ENCODE measurements at regions not wholly inside any gene's neighbourhood (a gene's known extent, or its start where the extent isn't known, plus 50 kb on each side); places are given as distances from the start of the nearest gene placed in this dataset.

DNA sequence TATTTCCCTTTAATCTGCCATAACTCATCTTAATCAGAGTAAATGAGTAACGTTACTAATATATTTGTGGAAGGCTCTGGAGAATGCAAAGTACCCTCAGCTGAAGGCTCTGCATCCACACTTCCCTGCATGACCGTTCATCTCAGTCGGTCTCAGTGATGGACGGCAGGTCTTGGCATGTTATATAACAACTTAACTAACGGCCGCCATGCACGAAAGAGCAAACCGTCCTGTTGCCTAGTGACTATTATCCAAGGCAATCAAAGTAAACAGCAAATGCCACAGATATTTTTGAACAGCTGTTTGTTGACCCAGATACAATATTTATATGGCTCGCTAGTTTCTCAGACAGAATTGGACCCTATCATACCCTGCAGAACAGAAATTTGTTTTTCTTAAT, 194.9 kb upstream of the SMLR1 start:
- no peak overlapping the region for H2AFZ ChIP-seq (ENCODE audit: insufficient read depth, low read length, poor library complexity)
- H3K4me2 ChIP-seq (ENCODE audit: low read length): no peak overlapping the region
- H3K9ac ChIP-seq (ENCODE audit: low read length): no peak overlapping the region
- no peak overlapping the region for H3K4me3 ChIP-seq (ENCODE audit: low read depth, low read length)
- no peaks in the 10 kb centered on the region for H3K79me2 ChIP-seq (ENCODE audit: control insufficient read depth, insufficient read depth, low read length, poor library complexity)
- no peak overlapping the region for H4K8ac ChIP-seq (ENCODE audit: low read depth, low read length)
- no peak overlapping the region for H3K27ac ChIP-seq (ENCODE audit: low read depth, low read length)
- no peak overlapping the region for H2BK12ac ChIP-seq (ENCODE audit: low read length)
- H4K91ac ChIP-seq (ENCODE audit: low read depth, low read length): no peak overlapping the region
- no peak overlapping the region for H3K23ac ChIP-seq (ENCODE audit: low read length)
- no peak overlapping the region for H2BK120ac ChIP-seq (ENCODE audit: insufficient read depth, low read length, poor library complexity)
- H3K4ac ChIP-seq (ENCODE audit: low read depth, low read length): no peak overlapping the region
- no peaks in the 10 kb centered on the region for H3K36me3 ChIP-seq (ENCODE audit: control insufficient read depth in 1 of 2, insufficient read depth in 2 of 2, low read length in 2 of 2)
- H3K27me3 ChIP-seq (ENCODE audit: insufficient read depth, low read length): no peaks in the 10 kb centered on the region
- no peak overlapping the region for H3K18ac ChIP-seq (ENCODE audit: low read length)
- no peak overlapping the region for H2AK5ac ChIP-seq (ENCODE audit: low read length)
- no peak overlapping the region for H4K12ac ChIP-seq (ENCODE audit: low read depth, low read length)
- H3K4me1 ChIP-seq (ENCODE audit: control insufficient read depth in 1 of 2, insufficient read depth in 2 of 2, low read length in 2 of 2): no peaks in the 10 kb centered on the region
- peak; percentile 3 to 50 for DNase-seq
- no CpG with 5 or more reads among the region's 9 CpGs for WGBS (ENCODE audit: extremely low coverage, insufficient coverage, insufficient read length)
- H3K14ac ChIP-seq (ENCODE audit: low read length): no peak overlapping the region
- no peaks in the 10 kb centered on the region for H3K79me1 ChIP-seq (ENCODE audit: low read length)
- no peak overlapping the region for H2BK5ac ChIP-seq (ENCODE audit: low read depth, low read length, poor library complexity)
- H3K9me3 ChIP-seq (ENCODE audit: insufficient read depth, low read depth, low read length): no peaks in the 10 kb centered on the region

DNA sequence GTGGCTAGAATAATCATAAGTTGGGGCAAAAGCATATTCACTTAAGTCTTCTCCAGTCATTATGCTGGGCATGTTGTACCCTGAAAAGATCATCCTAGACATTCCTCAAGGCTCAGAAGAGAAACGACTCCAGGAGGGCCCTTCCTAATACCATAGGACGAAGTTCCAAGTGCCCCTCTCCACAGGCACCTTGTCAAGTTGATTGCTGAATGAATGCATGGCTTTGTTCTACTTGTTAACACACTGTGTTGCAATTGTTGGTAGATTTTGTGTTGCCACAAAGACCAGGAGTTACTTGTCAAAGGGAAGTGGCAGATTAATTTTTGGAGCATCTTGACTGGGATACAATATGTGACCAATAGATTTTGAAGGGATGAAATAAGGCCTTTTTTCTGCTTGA, 194.3 kb upstream of the SMLR1 start:
- no peak overlapping the region for H3K27ac ChIP-seq (ENCODE audit: low read depth, low read length)
- no peak overlapping the region for H3K23ac ChIP-seq (ENCODE audit: low read length)
- H3K18ac ChIP-seq (ENCODE audit: low read length): no peak overlapping the region
- H3K27me3 ChIP-seq (ENCODE audit: insufficient read depth, low read length): no peaks in the 10 kb centered on the region
- no peak overlapping the region for H2BK5ac ChIP-seq (ENCODE audit: low read depth, low read length, poor library complexity)
- no peak overlapping the region for H3K14ac ChIP-seq (ENCODE audit: low read length)
- no peak overlapping the region for H2AK5ac ChIP-seq (ENCODE audit: low read length)
- no peak overlapping the region for H2BK120ac ChIP-seq (ENCODE audit: insufficient read depth, low read length, poor library complexity)
- H3K4me3 ChIP-seq (ENCODE audit: low read depth, low read length): no peak overlapping the region
- no peak overlapping the region for H4K8ac ChIP-seq (ENCODE audit: low read depth, low read length)
- no peak overlapping the region for H4K12ac ChIP-seq (ENCODE audit: low read depth, low read length)
- H3K9ac ChIP-seq (ENCODE audit: low read length): peak overlapping the region; percentile 47
- no peaks in the 10 kb centered on the region for H3K79me1 ChIP-seq (ENCODE audit: low read length)
- no peaks in the 10 kb centered on the region for H3K36me3 ChIP-seq (ENCODE audit: control insufficient read depth in 1 of 2, insufficient read depth in 2 of 2, low read length in 2 of 2)
- no peak overlapping the region for H2BK12ac ChIP-seq (ENCODE audit: low read length)
- no CpG with 5 or more reads among the region's 2 CpGs for WGBS (ENCODE audit: extremely low coverage, insufficient coverage, insufficient read length)
- no peak overlapping the region for H3K4ac ChIP-seq (ENCODE audit: low read depth, low read length)
- no peak for DNase-seq
- no peak overlapping the region for H3K4me2 ChIP-seq (ENCODE audit: low read length)
- no peaks in the 10 kb centered on the region for H3K4me1 ChIP-seq (ENCODE audit: control insufficient read depth in 1 of 2, insufficient read depth in 2 of 2, low read length in 2 of 2)
- H3K79me2 ChIP-seq (ENCODE audit: control insufficient read depth, insufficient read depth, low read length, poor library complexity): no peaks in the 10 kb centered on the region
- no peaks in the 10 kb centered on the region for H3K9me3 ChIP-seq (ENCODE audit: insufficient read depth, low read depth, low read length)
- no peak overlapping the region for H2AFZ ChIP-seq (ENCODE audit: insufficient read depth, low read length, poor library complexity)
- H4K91ac ChIP-seq (ENCODE audit: low read depth, low read length): no peak overlapping the region

DNA sequence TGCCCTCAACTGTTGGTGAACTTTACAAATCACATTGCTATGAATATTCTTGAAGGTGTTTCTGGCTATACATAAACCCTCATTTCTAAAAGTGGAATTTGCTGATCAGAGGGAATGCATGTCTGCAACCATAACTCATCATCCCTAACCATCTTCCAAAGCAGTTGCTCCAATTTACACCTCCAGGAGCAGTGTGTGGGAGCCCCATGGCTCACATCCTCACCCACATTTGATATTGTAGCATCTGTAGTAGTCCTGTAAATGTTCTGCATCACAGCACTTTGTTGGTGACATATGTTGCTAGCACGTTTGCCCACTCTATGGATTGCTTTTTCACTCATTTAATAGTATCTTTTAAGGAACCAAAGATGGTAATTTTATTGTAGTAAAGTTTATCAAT, 183.8 kb upstream of the SMLR1 start:
- H2BK120ac ChIP-seq (ENCODE audit: insufficient read depth, low read length, poor library complexity): no peak overlapping the region

DNA sequence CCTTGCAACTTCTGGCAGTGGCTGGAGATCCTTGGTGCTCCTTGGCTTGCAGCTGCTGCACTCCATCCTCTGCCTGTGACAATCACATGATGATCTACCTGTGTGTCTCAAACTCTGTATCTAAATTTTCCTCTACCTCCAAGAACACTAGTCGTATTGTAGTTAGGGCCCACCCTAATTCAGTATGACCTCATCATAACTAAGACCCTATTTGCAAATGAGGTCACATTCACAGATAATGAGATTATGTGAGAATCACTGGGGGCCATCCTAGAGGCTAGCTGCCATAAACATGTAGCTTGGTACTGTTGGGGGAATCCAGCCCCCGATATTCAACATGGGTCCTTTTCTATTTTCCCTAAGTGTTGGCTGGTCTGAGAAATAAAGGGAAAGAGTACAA, 183.0 kb upstream of the SMLR1 start:
- no peak overlapping the region for H3K18ac ChIP-seq (ENCODE audit: low read length)
- no peak overlapping the region for H2AFZ ChIP-seq (ENCODE audit: insufficient read depth, low read length, poor library complexity)
- H3K23ac ChIP-seq (ENCODE audit: low read length): no peak overlapping the region
- H3K79me2 ChIP-seq (ENCODE audit: control insufficient read depth, insufficient read depth, low read length, poor library complexity): no peaks in the 10 kb centered on the region
- H3K9me3 ChIP-seq (ENCODE audit: insufficient read depth, low read depth, low read length): peaks cover 2% of the 10 kb centered on the region
- H3K27me3 ChIP-seq (ENCODE audit: insufficient read depth, low read length): no peaks in the 10 kb centered on the region
- H3K79me1 ChIP-seq (ENCODE audit: low read length): no peaks in the 10 kb centered on the region
- no peak overlapping the region for H2AK5ac ChIP-seq (ENCODE audit: low read length)
- no CpG with 5 or more reads among the region's 2 CpGs for WGBS (ENCODE audit: extremely low coverage, insufficient coverage, insufficient read length)
- H3K4ac ChIP-seq (ENCODE audit: low read depth, low read length): no peak overlapping the region
- H3K4me2 ChIP-seq (ENCODE audit: low read length): no peak overlapping the region
- H3K27ac ChIP-seq (ENCODE audit: low read depth, low read length): no peak overlapping the region
- no peak overlapping the region for H3K9ac ChIP-seq (ENCODE audit: low read length)
- no peak overlapping the region for H4K8ac ChIP-seq (ENCODE audit: low read depth, low read length)
- H4K12ac ChIP-seq (ENCODE audit: low read depth, low read length): no peak overlapping the region
- DNase-seq: no peak
- no peak overlapping the region for H3K14ac ChIP-seq (ENCODE audit: low read length)
- H2BK120ac ChIP-seq (ENCODE audit: insufficient read depth, low read length, poor library complexity): no peak overlapping the region
- no peak overlapping the region for H3K4me3 ChIP-seq (ENCODE audit: low read depth, low read length)
- H4K91ac ChIP-seq (ENCODE audit: low read depth, low read length): no peak overlapping the region
- H3K36me3 ChIP-seq (ENCODE audit: control insufficient read depth in 1 of 2, insufficient read depth in 2 of 2, low read length in 2 of 2): no peaks in the 10 kb centered on the region
- H2BK12ac ChIP-seq (ENCODE audit: low read length): no peak overlapping the region
- H3K4me1 ChIP-seq (ENCODE audit: control insufficient read depth in 1 of 2, insufficient read depth in 2 of 2, low read length in 2 of 2): no peaks in the 10 kb centered on the region
- H2BK5ac ChIP-seq (ENCODE audit: low read depth, low read length, poor library complexity): no peak overlapping the region

More for the DNA sequence above, 183.8 kb upstream of the SMLR1 start:
- H3K14ac ChIP-seq (ENCODE audit: low read length): no peak overlapping the region
- H3K4me3 ChIP-seq (ENCODE audit: low read depth, low read length): no peak overlapping the region
- no peak overlapping the region for H3K27ac ChIP-seq (ENCODE audit: low read depth, low read length)
- H4K12ac ChIP-seq (ENCODE audit: low read depth, low read length): no peak overlapping the region
- no peak overlapping the region for H3K18ac ChIP-seq (ENCODE audit: low read length)
- H3K79me2 ChIP-seq (ENCODE audit: control insufficient read depth, insufficient read depth, low read length, poor library complexity): no peaks in the 10 kb centered on the region
- DNase-seq: no peak
- WGBS (ENCODE audit: extremely low coverage, insufficient coverage, insufficient read length): no CpG with 5 or more reads among the region's 1 CpG
- no peak overlapping the region for H2AFZ ChIP-seq (ENCODE audit: insufficient read depth, low read length, poor library complexity)
- H3K27me3 ChIP-seq (ENCODE audit: insufficient read depth, low read length): no peaks in the 10 kb centered on the region
- no peak overlapping the region for H2BK12ac ChIP-seq (ENCODE audit: low read length)
- H3K23ac ChIP-seq (ENCODE audit: low read length): no peak overlapping the region
- H3K9ac ChIP-seq (ENCODE audit: low read length): no peak overlapping the region
- H4K91ac ChIP-seq (ENCODE audit: low read depth, low read length): no peak overlapping the region
- H3K9me3 ChIP-seq (ENCODE audit: insufficient read depth, low read depth, low read length): peaks cover 2% of the 10 kb centered on the region
- no peak overlapping the region for H2AK5ac ChIP-seq (ENCODE audit: low read length)
- no peaks in the 10 kb centered on the region for H3K79me1 ChIP-seq (ENCODE audit: low read length)
- no peak overlapping the region for H2BK5ac ChIP-seq (ENCODE audit: low read depth, low read length, poor library complexity)
- H3K4me1 ChIP-seq (ENCODE audit: control insufficient read depth in 1 of 2, insufficient read depth in 2 of 2, low read length in 2 of 2): no peaks in the 10 kb centered on the region
- no peak overlapping the region for H3K4me2 ChIP-seq (ENCODE audit: low read length)
- H3K36me3 ChIP-seq (ENCODE audit: control insufficient read depth in 1 of 2, insufficient read depth in 2 of 2, low read length in 2 of 2): no peaks in the 10 kb centered on the region
- H4K8ac ChIP-seq (ENCODE audit: low read depth, low read length): no peak overlapping the region
- H3K4ac ChIP-seq (ENCODE audit: low read depth, low read length): no peak overlapping the region

Data from trophoblast cell (in vitro differentiated cells and primary cell).